ENCODE measurements at regions not wholly inside any gene's neighbourhood (a gene's known extent, or its start where the extent isn't known, plus 50 kb on each side); places are given as distances from the start of the nearest gene placed in this dataset.
"Not testable (repeated sequence)": the region's sequence is repeated elsewhere in the genome, so short reads cannot be mapped to it uniquely, and the experiment has no call there.

- Histone ChIP-seq H3K27ac (ENCODE audit: insufficient read depth, low read length, poor library complexity, severe bottlenecking) (no peak overlapping the region), H3K4me3 (ENCODE audit: low read depth, low read length) (no peak overlapping the region), H3K36me3 (ENCODE audit: control insufficient read depth, insufficient read depth, low read length) (no peaks in the 10 kb centered on the region), H3K9me3 (ENCODE audit: control insufficient read depth in 2 of 2, low read length in 2 of 2) (no peaks in the 10 kb centered on the region), H3K4me1 (ENCODE audit: control insufficient read depth, insufficient read depth, low read length, poor library complexity, severe bottlenecking) (no peaks in the 10 kb centered on the region), H3K27me3 (ENCODE audit: control insufficient read depth, insufficient read depth, low read length) (no peaks in the 10 kb centered on the region)
- Mint-ChIP-seq H3K36me3 (no peaks in the 10 kb centered on the region), H3K4me1 (peaks cover 0 to 8% (median 4%) of the 10 kb centered on the region in 4 donors), H3K4me3 (no peak overlapping the region), H3K27ac (peak overlapping the region in 1 of 3 donors; percentile 10), H3K27me3 (peaks cover 15% of the 10 kb centered on the region), H3K9me3 (peaks cover 0 to 6% (median 3%) of the 10 kb centered on the region in 7 donors)
- ATAC-seq (ENCODE audit: low read depth in 2 of 2) (no peak), DNase-seq (no peak)
These were observed 154.0 kb upstream of the SSTR1 start for GRCh38 chr14:38053666-38054065.

DNA sequence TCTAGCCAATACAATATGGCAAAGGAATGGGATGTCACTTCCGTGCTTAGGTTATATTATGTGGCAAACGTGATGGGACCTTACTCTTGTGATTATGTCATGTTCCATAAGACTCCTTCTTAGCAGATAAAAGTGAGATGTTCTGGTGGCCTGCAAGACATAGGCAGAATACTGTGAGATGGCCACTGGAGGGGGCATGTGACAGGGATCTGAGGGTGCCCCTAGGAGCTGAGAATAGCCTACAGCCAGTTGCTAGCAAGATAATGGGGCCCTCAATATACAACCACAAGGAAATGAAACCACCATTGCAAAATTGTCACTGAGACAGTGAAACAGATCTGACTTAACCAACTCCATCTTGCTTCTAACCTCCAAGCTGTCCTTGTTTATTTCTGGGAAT lies 151.4 kb upstream of the SSTR1 start:
- Mint-ChIP-seq H3K36me3 (no peaks in the 10 kb centered on the region), H3K27ac (no peak overlapping the region), H3K27me3 (peaks cover 6% of the 10 kb centered on the region), H3K9me3 (peaks cover 0 to 7% (median 3%) of the 10 kb centered on the region in 7 donors), H3K4me3 (no peak overlapping the region), H3K4me1 (peaks cover 0 to 8% (median 4%) of the 10 kb centered on the region in 4 donors)
- Histone ChIP-seq H3K27me3 (ENCODE audit: control insufficient read depth, insufficient read depth, low read length) (no peaks in the 10 kb centered on the region), H3K4me1 (ENCODE audit: control insufficient read depth, insufficient read depth, low read length, poor library complexity, severe bottlenecking) (no peaks in the 10 kb centered on the region), H3K36me3 (ENCODE audit: control insufficient read depth, insufficient read depth, low read length) (no peaks in the 10 kb centered on the region), H3K27ac (ENCODE audit: insufficient read depth, low read length, poor library complexity, severe bottlenecking) (no peak overlapping the region), H3K4me3 (ENCODE audit: low read depth, low read length) (no peak overlapping the region), H3K9me3 (ENCODE audit: control insufficient read depth in 2 of 2, low read length in 2 of 2) (peaks cover 0 to 3% of the 10 kb centered on the region in 2 experiments)
- DNase-seq: peak in 1 of 3 donors; percentile 20
- ATAC-seq (ENCODE audit: low read depth in 2 of 2): peak; percentile 40 to 53

GRCh38 chr14:38062223-38062622 lies 145.5 kb upstream of the SSTR1 start:
- not testable (repeated sequence) for H3K27ac ChIP-seq (ENCODE audit: insufficient read depth, low read length, poor library complexity, severe bottlenecking); H3K4me3 Mint-ChIP-seq; H3K36me3 Mint-ChIP-seq; ATAC-seq (ENCODE audit: low read depth in 2 of 2); DNase-seq; H3K27me3 Mint-ChIP-seq; H3K27me3 ChIP-seq (ENCODE audit: control insufficient read depth, insufficient read depth, low read length); H3K36me3 ChIP-seq (ENCODE audit: control insufficient read depth, insufficient read depth, low read length); H3K4me3 ChIP-seq (ENCODE audit: low read depth, low read length)
- H3K4me1 Mint-ChIP-seq: peaks cover 15 to 27% (median 20%) of the 10 kb centered on the region in 4 donors
- peaks cover 0 to 16% (median 6%) of the 10 kb centered on the region in 7 donors for H3K9me3 Mint-ChIP-seq
- H3K27ac Mint-ChIP-seq: peak overlapping the region in 2 of 3 donors; percentile 65 to 86
- H3K9me3 ChIP-seq (ENCODE audit: control insufficient read depth in 2 of 2, low read length in 2 of 2): peaks cover 6 to 18% of the 10 kb centered on the region in 2 experiments
- peaks cover 17% of the 10 kb centered on the region for H3K4me1 ChIP-seq (ENCODE audit: control insufficient read depth, insufficient read depth, low read length, poor library complexity, severe bottlenecking)

DNA sequence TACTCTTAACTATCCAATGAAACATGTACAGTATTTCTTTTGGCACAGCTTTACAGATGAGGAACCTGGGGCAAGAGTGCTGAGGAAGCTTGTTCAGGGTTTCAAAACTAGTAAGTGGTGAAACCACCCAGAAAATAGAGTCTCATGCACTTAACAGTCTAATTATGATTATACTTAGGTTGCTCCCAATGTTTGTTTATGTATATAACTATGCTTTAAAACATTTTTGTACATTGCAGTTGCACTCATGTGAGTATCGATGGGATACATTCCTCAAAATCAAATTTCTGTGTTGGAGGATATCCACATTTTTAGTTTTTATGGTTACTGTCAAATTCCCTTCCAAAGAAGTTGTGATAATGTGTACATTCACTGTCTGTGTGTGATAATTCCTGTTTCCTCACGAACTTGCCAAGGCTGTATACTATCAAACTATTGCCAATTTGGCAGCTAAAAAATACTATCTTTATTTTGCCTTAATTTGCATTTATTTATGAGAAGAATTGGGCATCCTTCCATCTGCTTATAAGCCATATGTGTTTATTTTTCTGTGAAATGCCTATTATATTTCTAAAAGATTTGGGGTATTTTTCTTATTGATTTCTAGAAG lies 143.9 kb upstream of the SSTR1 start:
- ATAC-seq (ENCODE audit: low read depth in 2 of 2): no peak
- H3K36me3 ChIP-seq (ENCODE audit: control insufficient read depth, insufficient read depth, low read length): no peaks in the 10 kb centered on the region
- peaks cover 15 to 35% (median 23%) of the 10 kb centered on the region in 4 donors for H3K4me1 Mint-ChIP-seq
- H3K36me3 Mint-ChIP-seq: peaks cover 7% of the 10 kb centered on the region
- peak overlapping the region; percentile 94 for H3K27ac ChIP-seq (ENCODE audit: insufficient read depth, low read length, poor library complexity, severe bottlenecking)
- peak overlapping the region in 2 of 3 donors; percentile 28 to 44 for H3K27ac Mint-ChIP-seq
- peaks cover 6 to 18% of the 10 kb centered on the region in 2 experiments for H3K9me3 ChIP-seq (ENCODE audit: control insufficient read depth in 2 of 2, low read length in 2 of 2)
- DNase-seq: no peak
- peaks cover 0 to 16% (median 6%) of the 10 kb centered on the region in 7 donors for H3K9me3 Mint-ChIP-seq
- H3K4me1 ChIP-seq (ENCODE audit: control insufficient read depth, insufficient read depth, low read length, poor library complexity, severe bottlenecking): peaks cover 18% of the 10 kb centered on the region
- H3K4me3 Mint-ChIP-seq: peak overlapping the region in 1 of 4 donors; percentile 27
- H3K4me3 ChIP-seq (ENCODE audit: low read depth, low read length): no peak overlapping the region
- H3K27me3 Mint-ChIP-seq: no peaks in the 10 kb centered on the region
- H3K27me3 ChIP-seq (ENCODE audit: control insufficient read depth, insufficient read depth, low read length): no peaks in the 10 kb centered on the region

- Histone ChIP-seq H3K9me3 (ENCODE audit: control insufficient read depth in 2 of 2, low read length in 2 of 2) (peaks cover 6 to 18% of the 10 kb centered on the region in 2 experiments), H3K4me3 (ENCODE audit: low read depth, low read length) (peak overlapping the region; percentile 70), H3K27me3 (ENCODE audit: control insufficient read depth, insufficient read depth, low read length) (no peaks in the 10 kb centered on the region), H3K36me3 (ENCODE audit: control insufficient read depth, insufficient read depth, low read length) (no peaks in the 10 kb centered on the region), H3K4me1 (ENCODE audit: control insufficient read depth, insufficient read depth, low read length, poor library complexity, severe bottlenecking) (peaks cover 20% of the 10 kb centered on the region), H3K27ac (ENCODE audit: insufficient read depth, low read length, poor library complexity, severe bottlenecking) (peak overlapping the region; percentile 94)
- DNase-seq (peak; percentile 60 to 88 (median 85)), ATAC-seq (ENCODE audit: low read depth in 2 of 2) (peak; percentile 95 to 96)
- Mint-ChIP-seq H3K27me3 (no peaks in the 10 kb centered on the region), H3K36me3 (peaks cover 7% of the 10 kb centered on the region), H3K9me3 (peaks cover 0 to 9% (median 3%) of the 10 kb centered on the region in 7 donors), H3K4me1 (peaks cover 15 to 49% (median 27%) of the 10 kb centered on the region in 4 donors), H3K27ac (peak overlapping the region; percentile 93 to 99 (median 96)), H3K4me3 (peak overlapping the region; percentile 57 to 84 (median 76))
These were observed 142.5 kb upstream of the SSTR1 start for GRCh38 chr14:38065106-38065762.

DNA sequence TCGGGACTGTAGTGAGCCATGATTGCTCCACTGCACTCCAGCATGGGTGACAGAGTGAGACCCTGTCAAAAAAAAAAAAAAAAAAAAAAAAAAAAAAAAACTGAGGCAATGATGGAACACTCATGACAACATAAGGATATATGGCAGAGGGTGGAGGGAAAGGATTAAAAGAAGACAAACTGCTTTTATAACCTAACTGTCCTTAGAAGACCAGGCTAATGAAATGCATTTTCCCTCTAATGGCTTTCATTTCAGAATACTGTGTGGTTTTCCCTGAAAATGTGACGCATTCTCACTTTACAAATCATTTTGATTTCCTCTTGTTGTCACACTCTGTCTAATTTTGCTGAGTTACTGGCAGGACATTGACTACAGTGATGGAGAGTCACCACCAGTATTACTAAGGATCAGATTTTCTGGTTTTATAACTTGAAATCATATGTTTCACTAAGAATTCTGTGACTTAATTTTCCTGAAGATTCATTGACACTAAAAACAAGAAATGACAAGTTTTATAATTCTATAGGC lies 137.6 kb upstream of the SSTR1 start:
- H3K27ac ChIP-seq (ENCODE audit: insufficient read depth, low read length, poor library complexity, severe bottlenecking): no peak overlapping the region
- Mint-ChIP-seq H3K27ac (peak overlapping the region in 2 of 3 donors; percentile 19 to 84), H3K36me3 (no peaks in the 10 kb centered on the region), H3K9me3 (peaks cover 0 to 3% (median 0%) of the 10 kb centered on the region in 7 donors), H3K4me1 (peaks cover 20 to 86% (median 47%) of the 10 kb centered on the region in 4 donors), H3K27me3 (no peaks in the 10 kb centered on the region), H3K4me3 (peak overlapping the region in 2 of 4 donors; percentile 30 to 31)
- ATAC-seq (ENCODE audit: low read depth in 2 of 2) (no peak), DNase-seq (no peak)
- no peaks in the 10 kb centered on the region for H3K36me3 ChIP-seq (ENCODE audit: control insufficient read depth, insufficient read depth, low read length)
- H3K27me3 ChIP-seq (ENCODE audit: control insufficient read depth, insufficient read depth, low read length): no peaks in the 10 kb centered on the region
- H3K4me3 ChIP-seq (ENCODE audit: low read depth, low read length): no peak overlapping the region
- H3K4me1 ChIP-seq (ENCODE audit: control insufficient read depth, insufficient read depth, low read length, poor library complexity, severe bottlenecking): peaks cover 45% of the 10 kb centered on the region
- no peaks in the 10 kb centered on the region for H3K9me3 ChIP-seq (ENCODE audit: control insufficient read depth in 2 of 2, low read length in 2 of 2)

- Histone ChIP-seq H3K27me3 (ENCODE audit: control insufficient read depth, insufficient read depth, low read length) (no peaks in the 10 kb centered on the region), H3K4me1 (ENCODE audit: control insufficient read depth, insufficient read depth, low read length, poor library complexity, severe bottlenecking) (peaks cover 44% of the 10 kb centered on the region), H3K4me3 (ENCODE audit: low read depth, low read length) (peak overlapping the region; percentile 79), H3K27ac (ENCODE audit: insufficient read depth, low read length, poor library complexity, severe bottlenecking) (peak overlapping the region; percentile 65), H3K9me3 (ENCODE audit: control insufficient read depth in 2 of 2, low read length in 2 of 2) (no peaks in the 10 kb centered on the region), H3K36me3 (ENCODE audit: control insufficient read depth, insufficient read depth, low read length) (no peaks in the 10 kb centered on the region)
- Mint-ChIP-seq H3K9me3 (peaks cover 0 to 3% (median 0%) of the 10 kb centered on the region in 7 donors), H3K36me3 (no peaks in the 10 kb centered on the region), H3K27me3 (no peaks in the 10 kb centered on the region), H3K27ac (peak overlapping the region; percentile 90 to 94 (median 91)), H3K4me1 (peaks cover 25 to 87% (median 51%) of the 10 kb centered on the region in 4 donors), H3K4me3 (peak overlapping the region; percentile 68 to 80 (median 77))
- ATAC-seq (ENCODE audit: low read depth in 2 of 2) (no peak), DNase-seq (peak in 2 of 3 donors; percentile 36 to 51)
These were observed 134.1 kb upstream of the SSTR1 start for GRCh38 chr14:38073641-38074040.

Measured in CD4-positive, CD25-positive, alpha-beta regulatory T cell (primary cell).